ENCODE measurements at regions not wholly inside any gene's neighbourhood (a gene's known extent, or its start where the extent isn't known, plus 50 kb on each side); places are given as distances from the start of the nearest gene placed in this dataset.
"Not testable (repeated sequence)": the region's sequence is repeated elsewhere in the genome, so short reads cannot be mapped to it uniquely, and the experiment has no call there.

- no peak overlapping the region for H3K4me3 Mint-ChIP-seq
- no peak for DNase-seq
- H3K36me3 Mint-ChIP-seq (ENCODE audit: insufficient read depth), result no peaks in the 10 kb centered on the region
- H3K4me1 Mint-ChIP-seq (ENCODE audit: low read depth), result no peaks in the 10 kb centered on the region
- ATAC-seq, result no peak
- H3K9me3 Mint-ChIP-seq, result no peaks in the 10 kb centered on the region
- H3K27me3 Mint-ChIP-seq (ENCODE audit: low read depth), result no peaks in the 10 kb centered on the region
Measured at GRCh38 chr12:90706036-90706435, 248.9 kb downstream of the CCER1 start.

- Mint-ChIP-seq H3K4me1 (ENCODE audit: low read depth) (no peaks in the 10 kb centered on the region), H3K36me3 (ENCODE audit: insufficient read depth) (no peaks in the 10 kb centered on the region), H3K9me3 (no peaks in the 10 kb centered on the region), H3K27me3 (ENCODE audit: low read depth) (no peaks in the 10 kb centered on the region), H3K4me3 (no peak overlapping the region)
- DNase-seq (no peak), ATAC-seq (no peak)
Measured at GRCh38 chr12:90695415-90695814, 259.6 kb downstream of the CCER1 start.

- Mint-ChIP-seq H3K4me1 (ENCODE audit: low read depth) (no peaks in the 10 kb centered on the region), H3K36me3 (ENCODE audit: insufficient read depth) (no peaks in the 10 kb centered on the region), H3K27me3 (ENCODE audit: low read depth) (no peaks in the 10 kb centered on the region), H3K9me3 (no peaks in the 10 kb centered on the region), H3K4me3 (no peak overlapping the region)
- ATAC-seq (no peak), DNase-seq (no peak)
Measured at GRCh38 chr12:90690120-90690519, 264.9 kb downstream of the CCER1 start.

GRCh38 chr12:90687682-90688081 lies 267.3 kb downstream of the CCER1 start:
- not testable (repeated sequence) for ATAC-seq; H3K9me3 Mint-ChIP-seq; H3K4me3 Mint-ChIP-seq; H3K4me1 Mint-ChIP-seq (ENCODE audit: low read depth); DNase-seq; H3K27me3 Mint-ChIP-seq (ENCODE audit: low read depth); H3K36me3 Mint-ChIP-seq (ENCODE audit: insufficient read depth)

GRCh38 chr12:90683871-90684270 lies 271.1 kb downstream of the CCER1 start:
- Mint-ChIP-seq H3K9me3 (no peaks in the 10 kb centered on the region), H3K27me3 (ENCODE audit: low read depth) (no peaks in the 10 kb centered on the region), H3K4me1 (ENCODE audit: low read depth) (no peaks in the 10 kb centered on the region), H3K36me3 (ENCODE audit: insufficient read depth) (no peaks in the 10 kb centered on the region), H3K4me3 (no peak overlapping the region)
- ATAC-seq (no peak), DNase-seq (no peak)

- Mint-ChIP-seq H3K4me3 (no peak overlapping the region), H3K36me3 (ENCODE audit: insufficient read depth) (no peaks in the 10 kb centered on the region), H3K27me3 (ENCODE audit: low read depth) (no peaks in the 10 kb centered on the region), H3K9me3 (no peaks in the 10 kb centered on the region), H3K4me1 (ENCODE audit: low read depth) (no peaks in the 10 kb centered on the region)
- no peak for ATAC-seq
- no peak for DNase-seq
Measured at GRCh38 chr12:90682398-90682797, 272.6 kb downstream of the CCER1 start.

GRCh38 chr12:90679674-90680073 lies 275.3 kb downstream of the CCER1 start:
- DNase-seq (no peak), ATAC-seq (no peak)
- H3K4me1 Mint-ChIP-seq (ENCODE audit: low read depth), result no peaks in the 10 kb centered on the region
- H3K9me3 Mint-ChIP-seq, result no peaks in the 10 kb centered on the region
- H3K4me3 Mint-ChIP-seq, result no peak overlapping the region
- H3K36me3 Mint-ChIP-seq (ENCODE audit: insufficient read depth), result no peaks in the 10 kb centered on the region
- H3K27me3 Mint-ChIP-seq (ENCODE audit: low read depth), result no peaks in the 10 kb centered on the region

GRCh38 chr12:90677552-90677951 lies 277.4 kb downstream of the CCER1 start:
- Mint-ChIP-seq H3K4me1 (ENCODE audit: low read depth) (no peaks in the 10 kb centered on the region), H3K4me3 (no peak overlapping the region), H3K9me3 (peaks cover 3% of the 10 kb centered on the region), H3K36me3 (ENCODE audit: insufficient read depth) (no peaks in the 10 kb centered on the region), H3K27me3 (ENCODE audit: low read depth) (no peaks in the 10 kb centered on the region)
- DNase-seq, result no peak
- no peak for ATAC-seq

- no peak for ATAC-seq
- H3K9me3 Mint-ChIP-seq, result peaks cover 3% of the 10 kb centered on the region
- no peaks in the 10 kb centered on the region for H3K4me1 Mint-ChIP-seq (ENCODE audit: low read depth)
- no peaks in the 10 kb centered on the region for H3K36me3 Mint-ChIP-seq (ENCODE audit: insufficient read depth)
- no peaks in the 10 kb centered on the region for H3K27me3 Mint-ChIP-seq (ENCODE audit: low read depth)
- no peak overlapping the region for H3K4me3 Mint-ChIP-seq
- no peak for DNase-seq
Measured at GRCh38 chr12:90677055-90677454, 277.9 kb downstream of the CCER1 start.

- Mint-ChIP-seq H3K36me3 (ENCODE audit: insufficient read depth) (no peaks in the 10 kb centered on the region), H3K9me3 (peaks cover 6% of the 10 kb centered on the region), H3K4me3 (no peak overlapping the region), H3K27me3 (ENCODE audit: low read depth) (no peaks in the 10 kb centered on the region), H3K4me1 (ENCODE audit: low read depth) (no peaks in the 10 kb centered on the region)
- DNase-seq (no peak), ATAC-seq (no peak)
Measured at GRCh38 chr12:90675106-90675505, 279.9 kb downstream of the CCER1 start.

- H3K9me3 Mint-ChIP-seq, result peaks cover 16% of the 10 kb centered on the region
- no peak overlapping the region for H3K4me3 Mint-ChIP-seq
- H3K4me1 Mint-ChIP-seq (ENCODE audit: low read depth), result no peaks in the 10 kb centered on the region
- DNase-seq (no peak), ATAC-seq (no peak)
- no peaks in the 10 kb centered on the region for H3K36me3 Mint-ChIP-seq (ENCODE audit: insufficient read depth)
- no peaks in the 10 kb centered on the region for H3K27me3 Mint-ChIP-seq (ENCODE audit: low read depth)
Measured at GRCh38 chr12:90672081-90672480, 282.9 kb downstream of the CCER1 start.

GRCh38 chr12:90663949-90664348 lies 291.0 kb downstream of the CCER1 start:
- H3K4me1 Mint-ChIP-seq (ENCODE audit: low read depth); H3K27me3 Mint-ChIP-seq (ENCODE audit: low read depth); ATAC-seq; H3K9me3 Mint-ChIP-seq; H3K4me3 Mint-ChIP-seq; H3K36me3 Mint-ChIP-seq (ENCODE audit: insufficient read depth); DNase-seq: not testable (repeated sequence)

GRCh38 chr12:90659060-90659459 lies 295.9 kb downstream of the CCER1 start:
- no peaks in the 10 kb centered on the region for H3K36me3 Mint-ChIP-seq (ENCODE audit: insufficient read depth)
- no peak for ATAC-seq
- H3K27me3 Mint-ChIP-seq (ENCODE audit: low read depth), result no peaks in the 10 kb centered on the region
- DNase-seq, result no peak
- H3K4me1 Mint-ChIP-seq (ENCODE audit: low read depth), result no peaks in the 10 kb centered on the region
- no peaks in the 10 kb centered on the region for H3K9me3 Mint-ChIP-seq
- no peak overlapping the region for H3K4me3 Mint-ChIP-seq

GRCh38 chr12:90653040-90653439 lies 301.9 kb downstream of the CCER1 start:
- H3K27me3 Mint-ChIP-seq (ENCODE audit: low read depth), result no peaks in the 10 kb centered on the region
- H3K4me1 Mint-ChIP-seq (ENCODE audit: low read depth), result no peaks in the 10 kb centered on the region
- DNase-seq (no peak), ATAC-seq (no peak)
- no peaks in the 10 kb centered on the region for H3K36me3 Mint-ChIP-seq (ENCODE audit: insufficient read depth)
- peaks cover 6% of the 10 kb centered on the region for H3K9me3 Mint-ChIP-seq
- no peak overlapping the region for H3K4me3 Mint-ChIP-seq

- H3K9me3 Mint-ChIP-seq, result peaks cover 6% of the 10 kb centered on the region
- H3K4me3 Mint-ChIP-seq, result no peak overlapping the region
- no peaks in the 10 kb centered on the region for H3K4me1 Mint-ChIP-seq (ENCODE audit: low read depth)
Measured at GRCh38 chr12:90652280-90652679, 302.7 kb downstream of the CCER1 start.

GRCh38 chr12:90645181-90645580 lies 309.8 kb downstream of the CCER1 start:
- Mint-ChIP-seq H3K4me3 (no peak overlapping the region), H3K36me3 (ENCODE audit: insufficient read depth) (no peaks in the 10 kb centered on the region), H3K27me3 (ENCODE audit: low read depth) (no peaks in the 10 kb centered on the region), H3K4me1 (ENCODE audit: low read depth) (no peaks in the 10 kb centered on the region), H3K9me3 (peaks cover 9% of the 10 kb centered on the region)
- DNase-seq, result no peak
- no peak for ATAC-seq

More at GRCh38 chr12:90652280-90652679, 302.7 kb downstream of the CCER1 start:
- Mint-ChIP-seq H3K36me3 (ENCODE audit: insufficient read depth) (no peaks in the 10 kb centered on the region), H3K27me3 (ENCODE audit: low read depth) (no peaks in the 10 kb centered on the region)
- ATAC-seq, result no peak
- no peak for DNase-seq
